ENCODE measurements at regions not wholly inside any gene's neighbourhood (a gene's known extent, or its start where the extent isn't known, plus 50 kb on each side); places are given as distances from the start of the nearest gene placed in this dataset.

GRCh38 chr1:38265293-38266196 lies 219.0 kb upstream of the POU3F1 start:
- H3K27me3 Mint-ChIP-seq (ENCODE audit: low read depth) = peaks cover 15% of the 10 kb centered on the region

GRCh38 chr1:38263438-38263837 lies 216.8 kb upstream of the POU3F1 start:
- ChIA-PET POLR2A (no interaction called here), CTCF (no interaction called here)
- Mint-ChIP-seq H3K4me3 (no peak overlapping the region), H3K9me3 (peaks cover 9% of the 10 kb centered on the region), H3K27ac (no peak overlapping the region), H3K27me3 (ENCODE audit: low read depth) (peaks cover 15% of the 10 kb centered on the region), H3K4me1 (peaks cover 31% of the 10 kb centered on the region), H3K36me3 (peaks cover 10% of the 10 kb centered on the region; the same call in 1 of the 2 replicates)
- TF ChIP-seq, protein P1, sequence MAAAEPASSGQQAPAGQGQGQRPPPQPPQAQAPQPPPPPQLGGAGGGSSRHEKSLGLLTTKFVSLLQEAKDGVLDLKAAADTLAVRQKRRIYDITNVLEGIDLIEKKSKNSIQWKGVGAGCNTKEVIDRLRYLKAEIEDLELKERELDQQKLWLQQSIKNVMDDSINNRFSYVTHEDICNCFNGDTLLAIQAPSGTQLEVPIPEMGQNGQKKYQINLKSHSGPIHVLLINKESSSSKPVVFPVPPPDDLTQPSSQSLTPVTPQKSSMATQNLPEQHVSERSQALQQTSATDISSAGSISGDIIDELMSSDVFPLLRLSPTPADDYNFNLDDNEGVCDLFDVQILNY (CRISPR knock-in tag; IDR thresholded peaks at IDR 0.05) = no peak
- TF ChIP-seq NFYB (CRISPR knock-in tag; conservative IDR thresholded peaks at IDR 0.05; ENCODE audit: low read depth) = no peak
- no peak for TF ChIP-seq SMAD3 (CRISPR knock-in tag; IDR thresholded peaks at IDR 0.05; ENCODE audit: borderline replicate concordance)
- no peak for TF ChIP-seq SP1 (CRISPR knock-in tag; conservative IDR thresholded peaks at IDR 0.05)
- no peak for TF ChIP-seq ZNF121 (CRISPR knock-in tag; IDR thresholded peaks at IDR 0.05)
- TF ChIP-seq SMAD4 (CRISPR knock-in tag; IDR thresholded peaks at IDR 0.05) = no peak
- TF ChIP-seq RORB (CRISPR knock-in tag; IDR thresholded peaks at IDR 0.05) = no peak
- no peak for TF ChIP-seq SOX15 (CRISPR knock-in tag; IDR thresholded peaks at IDR 0.05)
- TF ChIP-seq, protein P2, sequence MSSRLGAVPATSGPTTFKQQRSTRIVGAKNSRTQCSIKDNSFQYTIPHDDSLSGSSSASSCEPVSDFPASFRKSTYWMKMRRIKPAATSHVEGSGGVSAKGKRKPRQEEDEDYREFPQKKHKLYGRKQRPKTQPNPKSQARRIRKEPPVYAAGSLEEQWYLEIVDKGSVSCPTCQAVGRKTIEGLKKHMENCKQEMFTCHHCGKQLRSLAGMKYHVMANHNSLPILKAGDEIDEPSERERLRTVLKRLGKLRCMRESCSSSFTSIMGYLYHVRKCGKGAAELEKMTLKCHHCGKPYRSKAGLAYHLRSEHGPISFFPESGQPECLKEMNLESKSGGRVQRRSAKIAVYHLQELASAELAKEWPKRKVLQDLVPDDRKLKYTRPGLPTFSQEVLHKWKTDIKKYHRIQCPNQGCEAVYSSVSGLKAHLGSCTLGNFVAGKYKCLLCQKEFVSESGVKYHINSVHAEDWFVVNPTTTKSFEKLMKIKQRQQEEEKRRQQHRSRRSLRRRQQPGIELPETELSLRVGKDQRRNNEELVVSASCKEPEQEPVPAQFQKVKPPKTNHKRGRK (CRISPR knock-in tag; IDR thresholded peaks at IDR 0.05; ENCODE audit: borderline replicate concordance) = no peak
- TF ChIP-seq ZNF416 (CRISPR knock-in tag; IDR thresholded peaks at IDR 0.05) = no peak
- no peak for TF ChIP-seq ZNF138 (CRISPR knock-in tag; conservative IDR thresholded peaks at IDR 0.05)
- TF ChIP-seq IRF2 (CRISPR knock-in tag; IDR thresholded peaks at IDR 0.05; ENCODE audit: borderline replicate concordance, low read depth) = no peak
- TF ChIP-seq ZMAT4 (CRISPR knock-in tag; IDR thresholded peaks at IDR 0.05) = no peak
- no peak for TF ChIP-seq TP53 (CRISPR knock-in tag; IDR thresholded peaks at IDR 0.05)
- no peak for TF ChIP-seq ZNF423 (CRISPR knock-in tag; IDR thresholded peaks at IDR 0.05)
- no peak for ATAC-seq
- DNase-seq (ENCODE audit: low spot score) = no peak

More at GRCh38 chr1:38265293-38266196, 219.0 kb upstream of the POU3F1 start:
- ChIA-PET CTCF (no interaction called here), POLR2A (no interaction called here)
- DNase-seq (ENCODE audit: low spot score) = no peak
- 0 out of 2 replicates have a peak, but pooled peaks cover 5% of the 10 kb centered on the region for H3K36me3 Mint-ChIP-seq
- no peak for TF ChIP-seq MLX (CRISPR knock-in tag; IDR thresholded peaks at IDR 0.05)
- TF ChIP-seq SP1 (CRISPR knock-in tag; conservative IDR thresholded peaks at IDR 0.05) = no peak
- no peak for TF ChIP-seq TP53 (CRISPR knock-in tag; IDR thresholded peaks at IDR 0.05)
- no peak for TF ChIP-seq SMAD3 (CRISPR knock-in tag; IDR thresholded peaks at IDR 0.05; ENCODE audit: borderline replicate concordance)
- TF ChIP-seq ZNF416 (CRISPR knock-in tag; IDR thresholded peaks at IDR 0.05) = no peak
- TF ChIP-seq NFYB (CRISPR knock-in tag; conservative IDR thresholded peaks at IDR 0.05; ENCODE audit: low read depth) = no peak
- TF ChIP-seq ELF4 (CRISPR knock-in tag; IDR thresholded peaks at IDR 0.05; ENCODE audit: low read depth) = no peak
- TF ChIP-seq, protein P3, sequence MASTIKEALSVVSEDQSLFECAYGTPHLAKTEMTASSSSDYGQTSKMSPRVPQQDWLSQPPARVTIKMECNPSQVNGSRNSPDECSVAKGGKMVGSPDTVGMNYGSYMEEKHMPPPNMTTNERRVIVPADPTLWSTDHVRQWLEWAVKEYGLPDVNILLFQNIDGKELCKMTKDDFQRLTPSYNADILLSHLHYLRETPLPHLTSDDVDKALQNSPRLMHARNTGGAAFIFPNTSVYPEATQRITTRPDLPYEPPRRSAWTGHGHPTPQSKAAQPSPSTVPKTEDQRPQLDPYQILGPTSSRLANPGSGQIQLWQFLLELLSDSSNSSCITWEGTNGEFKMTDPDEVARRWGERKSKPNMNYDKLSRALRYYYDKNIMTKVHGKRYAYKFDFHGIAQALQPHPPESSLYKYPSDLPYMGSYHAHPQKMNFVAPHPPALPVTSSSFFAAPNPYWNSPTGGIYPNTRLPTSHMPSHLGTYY (CRISPR knock-in tag; IDR thresholded peaks at IDR 0.05) = no peak
- TF ChIP-seq STAT6 (CRISPR knock-in tag; conservative IDR thresholded peaks at IDR 0.05; ENCODE audit: low read depth) = no peak
- TF ChIP-seq ZBTB21 (CRISPR knock-in tag; IDR thresholded peaks at IDR 0.05; ENCODE audit: borderline replicate concordance) = no peak
- TF ChIP-seq, protein P4, sequence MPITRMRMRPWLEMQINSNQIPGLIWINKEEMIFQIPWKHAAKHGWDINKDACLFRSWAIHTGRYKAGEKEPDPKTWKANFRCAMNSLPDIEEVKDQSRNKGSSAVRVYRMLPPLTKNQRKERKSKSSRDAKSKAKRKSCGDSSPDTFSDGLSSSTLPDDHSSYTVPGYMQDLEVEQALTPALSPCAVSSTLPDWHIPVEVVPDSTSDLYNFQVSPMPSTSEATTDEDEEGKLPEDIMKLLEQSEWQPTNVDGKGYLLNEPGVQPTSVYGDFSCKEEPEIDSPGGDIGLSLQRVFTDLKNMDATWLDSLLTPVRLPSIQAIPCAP (CRISPR knock-in tag; IDR thresholded peaks at IDR 0.05) = no peak
- peaks cover 52% of the 10 kb centered on the region for H3K4me1 Mint-ChIP-seq
- no peak for ATAC-seq
- no peak overlapping the region for H3K4me3 Mint-ChIP-seq
- H3K27ac Mint-ChIP-seq = no peak overlapping the region
- H3K9me3 Mint-ChIP-seq = no peaks in the 10 kb centered on the region

Data from WTC11 (cell line).